Activated naive CD8-positive, alpha-beta T cell treated with anti-CD3 and anti-CD28 coated beads for 36 hours (primary cell): ENCODE measurements at regions not wholly inside any gene's neighbourhood (a gene's known extent, or its start where the extent isn't known, plus 50 kb on each side); places are given as distances from the start of the nearest gene placed in this dataset.
"Not testable (repeated sequence)": the region's sequence is repeated elsewhere in the genome, so short reads cannot be mapped to it uniquely, and the experiment has no call there.

ENCODE experiments used
- DNase-seq: peaks from one replicate; pipeline ENCODE4 v3.0.0; 2021
- H3K27ac Mint-ChIP-seq: one replicate; pipeline ENCODE4 v1.8.0; 2022; ENCODE audit warnings: mild to moderate bottlenecking, moderate library complexity, mixed read lengths
- H3K27me3 Mint-ChIP-seq: one replicate; pipeline ENCODE4 v1.8.0; 2022; ENCODE audit warnings: mild to moderate bottlenecking, mixed read lengths
- H3K36me3 Mint-ChIP-seq: one replicate; pipeline ENCODE4 v1.8.0; 2021; ENCODE audit warnings: mild to moderate bottlenecking, mixed read lengths
- H3K4me1 Mint-ChIP-seq: one replicate; pipeline ENCODE4 v1.8.0; 2021; ENCODE audit warnings: mixed read lengths
- H3K4me3 Mint-ChIP-seq: one replicate; pipeline ENCODE4 v1.8.0; 2022; ENCODE audit warnings: mild to moderate bottlenecking, moderate library complexity, mixed read lengths
- H3K9me3 Mint-ChIP-seq: one replicate; pipeline ENCODE4 v1.8.0; 2022; ENCODE audit warnings: mixed read lengths

DNA sequence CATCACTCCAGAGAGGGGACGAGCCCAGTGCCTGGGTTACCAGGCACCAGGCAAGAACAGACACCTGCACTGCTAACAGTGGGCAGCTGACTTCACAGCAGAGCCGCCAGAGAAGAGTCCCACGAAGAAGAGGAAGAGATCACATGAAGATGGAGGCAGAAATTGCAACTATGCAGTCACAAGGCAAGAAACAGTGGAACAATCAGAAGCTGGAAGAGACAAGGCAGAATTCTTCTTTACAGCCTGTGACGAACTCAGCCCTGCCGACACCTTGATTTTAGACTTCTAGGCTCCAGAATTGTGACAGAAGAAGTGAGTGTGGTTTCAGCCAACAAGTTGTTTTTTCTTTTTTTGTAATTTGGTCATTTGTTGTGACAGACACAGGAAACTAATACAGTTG, 59.2 kb downstream of the IL12A start:
- peaks cover 3% of the 10 kb centered on the region for H3K27me3 Mint-ChIP-seq
- no peak overlapping the region for H3K27ac Mint-ChIP-seq
- peaks cover under 1% of the 10 kb centered on the region for H3K9me3 Mint-ChIP-seq
- H3K4me3 Mint-ChIP-seq = no peak overlapping the region
- H3K4me1 Mint-ChIP-seq = no peaks in the 10 kb centered on the region
- no peaks in the 10 kb centered on the region for H3K36me3 Mint-ChIP-seq
- DNase-seq = no peak

DNA sequence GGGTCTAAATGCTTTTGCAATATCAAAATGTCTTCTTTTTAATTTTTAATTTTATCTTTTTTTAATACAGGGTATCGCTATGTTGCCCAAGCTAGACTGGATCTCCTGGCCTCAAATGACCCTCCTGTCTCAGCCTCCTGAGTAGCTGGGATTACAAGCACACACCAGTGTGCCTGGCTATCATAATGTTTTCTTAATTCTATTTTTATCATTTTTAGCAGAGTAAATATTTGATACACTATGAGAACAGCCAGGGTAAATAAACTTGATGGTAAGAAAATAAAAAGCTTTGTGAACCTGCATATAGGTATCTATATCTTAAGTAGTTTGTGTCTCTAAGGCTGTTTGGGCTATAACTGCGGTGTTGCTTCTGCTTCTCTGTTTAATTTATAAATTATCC, 60.4 kb downstream of the IL12A start:
- no peaks in the 10 kb centered on the region for H3K36me3 Mint-ChIP-seq
- no peaks in the 10 kb centered on the region for H3K4me1 Mint-ChIP-seq
- no peak overlapping the region for H3K4me3 Mint-ChIP-seq
- no peak for DNase-seq
- peaks cover 3% of the 10 kb centered on the region for H3K27me3 Mint-ChIP-seq
- no peak overlapping the region for H3K27ac Mint-ChIP-seq
- no peaks in the 10 kb centered on the region for H3K9me3 Mint-ChIP-seq

DNA sequence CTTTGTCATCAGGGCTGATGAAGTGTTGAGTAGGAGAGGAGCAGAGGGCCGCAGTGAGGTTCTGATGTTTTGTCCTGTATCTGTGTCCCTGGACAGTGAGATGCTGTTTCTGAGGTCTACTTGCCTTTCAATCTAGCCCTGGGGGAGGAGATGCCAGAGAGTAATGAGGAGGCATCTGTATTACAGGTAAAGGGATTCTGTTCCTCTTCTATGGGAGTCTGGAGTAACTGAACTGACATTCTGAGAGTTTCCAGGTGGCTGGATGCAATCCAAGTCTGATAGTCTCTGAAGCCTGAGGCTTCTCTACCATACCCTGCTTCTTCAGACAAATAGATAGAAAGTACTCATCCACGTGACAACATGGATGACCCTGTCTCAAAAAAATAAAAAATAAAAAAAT, 60.9 kb downstream of the IL12A start:
- Mint-ChIP-seq H3K36me3 (no peaks in the 10 kb centered on the region), H3K27me3 (peaks cover 7% of the 10 kb centered on the region), H3K27ac (no peak overlapping the region), H3K4me1 (no peaks in the 10 kb centered on the region), H3K9me3 (no peaks in the 10 kb centered on the region), H3K4me3 (no peak overlapping the region)
- DNase-seq = no peak

DNA sequence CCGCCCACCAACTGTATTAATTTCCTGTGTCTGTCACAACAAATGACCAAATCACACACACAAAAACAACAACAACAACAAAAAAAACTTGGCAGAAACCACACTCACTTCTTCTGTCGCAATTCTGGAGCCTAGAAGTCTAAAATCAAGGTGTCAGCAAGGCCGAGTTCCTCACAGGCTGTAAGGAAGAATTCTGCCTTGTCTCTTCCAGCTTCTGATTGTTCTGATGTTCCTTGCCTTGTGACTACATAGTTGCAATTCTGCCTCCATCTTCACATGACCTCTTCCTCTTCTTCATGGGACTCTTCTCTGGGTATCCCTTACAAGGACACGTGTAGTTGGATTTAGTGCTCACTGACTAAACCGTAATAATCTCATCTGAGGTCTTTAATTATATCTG, 61.4 kb downstream of the IL12A start:
- Mint-ChIP-seq H3K27me3 (peaks cover 7% of the 10 kb centered on the region), H3K9me3 (no peaks in the 10 kb centered on the region), H3K4me1 (no peaks in the 10 kb centered on the region), H3K27ac (no peak overlapping the region), H3K36me3 (no peaks in the 10 kb centered on the region), H3K4me3 (no peak overlapping the region)
- DNase-seq = no peak

DNA sequence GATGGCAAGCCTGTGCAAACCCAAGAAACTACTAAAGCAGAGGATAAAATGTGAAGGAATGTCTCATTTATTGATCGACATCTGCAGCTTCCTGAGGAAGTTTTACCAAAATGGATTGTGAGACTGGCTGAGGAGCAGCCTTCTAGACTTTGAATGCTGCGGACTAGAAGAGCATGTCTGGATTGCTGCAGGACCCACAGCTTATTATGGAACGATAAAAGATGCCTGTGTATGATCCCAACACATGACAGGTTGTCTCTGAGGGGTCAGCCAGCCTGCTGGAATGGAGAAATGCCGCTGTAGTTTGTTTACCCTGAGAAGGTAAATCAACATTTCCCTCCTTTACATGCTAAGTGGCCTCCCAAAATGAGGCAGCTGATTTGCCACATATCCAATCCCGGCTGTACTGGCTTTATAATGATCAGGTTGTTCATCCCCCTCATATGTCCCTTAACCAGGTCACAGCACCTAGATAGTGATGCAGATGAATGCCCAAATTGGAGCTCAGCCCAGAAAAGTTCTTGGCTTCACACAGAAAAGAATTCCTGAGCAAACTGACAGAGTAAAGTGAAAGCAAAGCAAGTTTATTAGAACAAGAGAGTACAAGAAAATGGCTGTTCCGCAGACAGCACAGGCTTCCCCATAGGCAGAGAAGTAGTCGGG, 63.9 kb downstream of the IL12A start:
- no peaks in the 10 kb centered on the region for H3K4me1 Mint-ChIP-seq
- DNase-seq = no peak
- no peak overlapping the region for H3K27ac Mint-ChIP-seq

DNA sequence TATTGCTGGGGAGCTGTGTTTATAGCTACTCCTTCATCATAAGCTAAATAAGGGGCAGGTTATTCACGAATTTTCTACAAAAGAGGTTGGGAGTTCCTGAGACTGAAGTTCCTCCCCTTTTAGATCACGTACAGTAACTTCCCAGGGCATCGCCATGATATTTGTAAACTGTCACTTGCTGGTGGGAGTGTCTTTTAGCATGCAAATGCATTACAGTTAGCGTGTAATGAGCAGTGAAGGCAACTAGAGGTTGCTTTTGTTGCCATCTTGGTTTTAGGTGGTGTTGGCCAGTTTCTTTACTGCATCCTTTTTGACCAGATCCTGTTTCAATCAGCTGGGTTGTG, 64.4 kb downstream of the IL12A start:
- DNase-seq = no peak
- H3K27me3 Mint-ChIP-seq = peaks cover 7% of the 10 kb centered on the region
- no peaks in the 10 kb centered on the region for H3K36me3 Mint-ChIP-seq
- H3K4me1 Mint-ChIP-seq = no peaks in the 10 kb centered on the region
- H3K4me3 Mint-ChIP-seq = no peak overlapping the region
- H3K27ac Mint-ChIP-seq = no peak overlapping the region
- no peaks in the 10 kb centered on the region for H3K9me3 Mint-ChIP-seq

More for the DNA sequence above, 63.9 kb downstream of the IL12A start:
- Mint-ChIP-seq H3K4me3 (no peak overlapping the region), H3K9me3 (no peaks in the 10 kb centered on the region), H3K36me3 (no peaks in the 10 kb centered on the region), H3K27me3 (peaks cover 7% of the 10 kb centered on the region)

DNA sequence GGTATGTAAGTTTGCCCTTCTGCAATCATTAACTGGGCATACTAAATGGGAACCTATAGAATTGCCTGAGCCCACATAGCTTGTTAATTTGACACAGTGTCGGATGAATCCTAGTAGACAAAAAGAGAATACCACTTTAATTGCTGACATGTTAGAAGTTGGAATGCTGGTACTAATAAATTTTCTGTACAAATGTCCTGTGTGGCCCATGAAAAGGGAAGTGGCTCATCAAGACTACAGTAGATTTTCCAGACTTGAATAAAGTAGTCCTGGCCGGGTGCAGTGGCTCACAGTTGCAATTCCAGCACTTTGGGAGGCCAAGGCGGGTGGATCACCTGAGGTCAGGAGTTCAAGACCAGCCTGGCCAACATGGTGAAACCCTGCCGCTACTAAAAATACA, 66.2 kb downstream of the IL12A start:
- DNase-seq, H3K4me3 Mint-ChIP-seq, H3K4me1 Mint-ChIP-seq, H3K27ac Mint-ChIP-seq, H3K9me3 Mint-ChIP-seq, H3K36me3 Mint-ChIP-seq, H3K27me3 Mint-ChIP-seq: not testable (repeated sequence)

DNA sequence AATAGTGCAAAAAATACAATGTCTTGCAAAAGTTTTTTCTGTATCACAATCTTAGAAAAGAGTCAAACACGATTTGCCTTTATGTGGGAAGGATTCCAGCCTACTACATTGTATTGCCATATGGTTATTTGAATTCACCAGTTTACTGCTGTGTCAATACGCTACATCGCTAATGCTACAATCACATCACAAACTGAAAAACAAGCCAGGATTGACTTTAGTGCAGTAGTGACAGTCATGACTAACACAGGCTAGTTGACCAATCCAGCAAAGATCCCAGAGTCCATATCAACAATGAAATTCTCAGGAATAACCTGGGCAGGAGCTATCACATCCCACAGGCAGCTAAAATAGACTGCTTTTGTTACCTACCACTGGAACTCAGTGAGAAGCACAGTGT, 67.0 kb downstream of the IL12A start:
- H3K27ac Mint-ChIP-seq = no peak overlapping the region
- peaks cover 7% of the 10 kb centered on the region for H3K27me3 Mint-ChIP-seq
- no peaks in the 10 kb centered on the region for H3K9me3 Mint-ChIP-seq
- DNase-seq = no peak
- H3K36me3 Mint-ChIP-seq = no peaks in the 10 kb centered on the region
- no peak overlapping the region for H3K4me3 Mint-ChIP-seq
- H3K4me1 Mint-ChIP-seq = no peaks in the 10 kb centered on the region

DNA sequence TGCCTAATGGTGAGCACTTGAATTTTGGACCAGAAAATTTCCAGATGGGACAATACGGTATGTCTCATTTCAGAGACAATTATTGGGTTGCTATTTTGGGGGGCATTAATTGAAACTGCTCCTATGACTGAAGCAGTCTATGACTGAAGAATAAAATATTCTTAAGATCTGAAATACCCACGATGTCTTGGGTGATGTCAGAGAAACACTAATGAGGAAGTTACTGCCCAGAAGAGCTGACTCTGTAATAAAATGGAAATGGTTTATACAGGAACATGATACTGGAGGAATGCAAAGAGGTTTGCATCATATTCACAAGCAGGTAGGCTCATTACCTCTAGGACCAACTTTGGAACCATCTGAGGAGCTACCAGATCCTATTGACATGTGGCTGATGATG, 68.7 kb downstream of the IL12A start:
- Mint-ChIP-seq H3K27me3 (peaks cover 9% of the 10 kb centered on the region), H3K4me3 (no peak overlapping the region)
- DNase-seq = no peak

DNA sequence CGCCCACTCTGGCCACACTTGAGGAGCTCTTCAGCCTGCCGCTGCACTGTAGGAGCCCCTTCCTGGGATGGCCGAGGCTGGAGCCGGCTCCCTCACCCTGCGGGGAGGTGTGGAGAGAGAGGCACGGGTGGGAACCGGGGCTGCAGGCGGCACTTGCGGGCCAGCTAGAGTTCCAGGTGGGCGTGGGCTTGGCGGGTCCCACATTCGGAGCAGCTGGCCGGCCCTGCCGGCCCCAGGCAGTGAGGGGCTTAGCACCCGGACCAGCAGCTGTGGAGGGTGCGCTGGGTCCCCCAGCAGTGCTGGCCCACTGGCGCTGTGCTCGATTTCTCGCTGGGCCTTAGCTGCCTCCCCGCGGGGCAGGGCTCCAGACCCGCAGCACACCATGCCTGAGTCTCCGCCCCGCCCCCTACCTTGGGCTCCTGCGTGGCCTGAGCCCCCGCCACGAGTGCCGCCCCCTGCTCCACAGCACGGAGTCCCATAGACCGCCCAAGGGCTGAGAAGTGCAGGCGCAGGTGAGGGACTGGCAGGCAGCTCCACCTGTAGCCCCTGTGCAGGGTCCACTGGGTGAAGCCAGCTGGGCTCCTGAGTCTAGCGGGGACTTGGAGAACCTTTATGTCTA, 71.9 kb downstream of the IL12A start:
- no peaks in the 10 kb centered on the region for H3K36me3 Mint-ChIP-seq
- H3K27me3 Mint-ChIP-seq = peaks cover 10% of the 10 kb centered on the region
- no peak for DNase-seq
- H3K4me1 Mint-ChIP-seq = peaks cover 3% of the 10 kb centered on the region
- no peak overlapping the region for H3K4me3 Mint-ChIP-seq
- no peak overlapping the region for H3K27ac Mint-ChIP-seq
- peaks cover 5% of the 10 kb centered on the region for H3K9me3 Mint-ChIP-seq

More for the DNA sequence above, 68.7 kb downstream of the IL12A start:
- H3K4me1 Mint-ChIP-seq = peaks cover 3% of the 10 kb centered on the region
- H3K27ac Mint-ChIP-seq = no peak overlapping the region
- peaks cover 5% of the 10 kb centered on the region for H3K9me3 Mint-ChIP-seq
- H3K36me3 Mint-ChIP-seq = no peaks in the 10 kb centered on the region

DNA sequence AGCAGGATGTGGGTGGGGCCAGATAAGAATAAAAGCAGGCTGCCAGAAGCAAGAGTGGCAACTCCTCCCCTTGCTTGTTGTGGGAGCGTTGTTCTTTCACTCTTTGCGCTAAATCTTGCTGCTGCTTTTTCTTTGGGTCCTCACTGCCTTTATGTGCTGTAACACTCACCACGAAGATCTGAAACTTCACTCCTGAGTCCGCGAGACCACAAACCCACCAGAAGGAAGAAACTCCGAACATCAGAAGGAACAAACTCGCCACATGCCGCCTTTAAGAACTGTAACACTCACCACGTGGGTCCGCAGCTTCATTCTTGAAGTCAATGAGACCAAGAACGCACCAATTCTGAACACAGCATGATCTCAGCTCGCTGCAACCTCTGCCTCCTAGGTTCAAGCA, 72.9 kb downstream of the IL12A start:
- Mint-ChIP-seq H3K36me3 (no peaks in the 10 kb centered on the region), H3K9me3 (peaks cover 5% of the 10 kb centered on the region), H3K27me3 (peaks cover 10% of the 10 kb centered on the region), H3K4me1 (peaks cover 3% of the 10 kb centered on the region), H3K4me3 (peak overlapping the region; percentile 27), H3K27ac (no peak overlapping the region)
- DNase-seq = peak; percentile 8

DNA sequence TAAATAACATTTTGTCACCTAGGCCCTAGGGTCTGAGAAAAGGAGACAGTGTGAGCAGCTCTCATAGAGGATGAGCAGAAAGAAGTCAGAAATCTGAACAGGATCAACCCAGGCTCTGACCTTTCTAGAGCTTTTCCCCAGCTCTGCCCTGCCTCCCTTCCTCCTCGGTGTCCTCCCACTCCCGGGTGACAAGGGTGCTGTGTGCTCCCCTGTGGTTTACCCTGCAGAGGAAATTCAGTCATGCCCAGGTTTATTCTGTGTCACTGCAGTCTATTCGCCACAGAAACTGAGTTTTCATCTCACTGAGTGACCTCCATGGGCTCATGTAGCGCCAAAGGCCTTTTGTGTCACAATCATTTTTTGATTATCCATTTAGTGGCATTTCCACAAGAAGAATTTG, 76.6 kb downstream of the IL12A start:
- Mint-ChIP-seq H3K27me3 (peaks cover 10% of the 10 kb centered on the region), H3K27ac (no peak overlapping the region), H3K4me1 (peaks cover 3% of the 10 kb centered on the region), H3K36me3 (no peaks in the 10 kb centered on the region), H3K9me3 (peaks cover 5% of the 10 kb centered on the region), H3K4me3 (no peak overlapping the region)
- DNase-seq = no peak

DNA sequence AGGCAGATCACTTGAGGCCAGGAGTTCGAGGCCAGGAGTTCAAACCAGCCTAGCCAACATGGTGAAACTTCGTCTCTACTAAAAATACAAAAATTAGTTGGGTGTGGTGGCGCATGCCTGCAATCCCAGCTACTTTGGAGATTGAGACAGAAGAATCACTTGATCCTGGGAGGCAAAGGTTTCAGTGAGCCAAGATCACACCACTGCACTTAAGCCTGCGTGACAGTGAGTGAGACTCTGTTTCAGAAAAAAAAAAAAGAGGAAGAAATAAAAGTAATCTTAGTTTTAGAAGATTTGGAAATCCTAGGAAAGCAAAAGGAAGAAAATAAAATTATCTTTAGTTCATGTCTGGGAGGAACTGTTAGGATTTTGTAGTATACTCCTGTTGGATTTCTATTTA, 77.2 kb downstream of the IL12A start:
- no peaks in the 10 kb centered on the region for H3K36me3 Mint-ChIP-seq
- H3K4me1 Mint-ChIP-seq = peaks cover 3% of the 10 kb centered on the region
- peaks cover 5% of the 10 kb centered on the region for H3K9me3 Mint-ChIP-seq
- peaks cover 10% of the 10 kb centered on the region for H3K27me3 Mint-ChIP-seq
- H3K27ac Mint-ChIP-seq = no peak overlapping the region
- no peak for DNase-seq
- H3K4me3 Mint-ChIP-seq = no peak overlapping the region

DNA sequence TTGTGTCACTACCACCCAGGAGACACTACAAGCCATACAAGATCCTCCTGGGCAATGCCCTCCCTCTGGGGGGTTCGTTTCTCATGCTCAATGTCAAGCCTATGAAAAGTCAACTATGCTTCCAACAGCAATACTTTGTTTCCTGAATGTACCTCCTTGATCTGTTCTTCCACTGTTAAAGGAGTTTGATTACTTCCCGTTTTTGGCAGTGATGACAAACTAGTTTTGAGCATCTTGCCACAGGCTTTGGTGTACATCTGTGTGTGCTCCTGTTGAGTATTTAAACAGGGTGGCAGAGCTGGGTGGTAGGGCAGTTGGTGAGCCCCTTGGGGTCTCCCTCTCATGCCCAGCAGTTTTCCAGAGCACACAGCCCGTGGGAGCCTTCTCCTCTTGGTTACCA, 81.4 kb downstream of the IL12A start:
- Mint-ChIP-seq H3K4me1 (no peaks in the 10 kb centered on the region), H3K27ac (no peak overlapping the region), H3K36me3 (no peaks in the 10 kb centered on the region), H3K9me3 (no peaks in the 10 kb centered on the region), H3K4me3 (no peak overlapping the region), H3K27me3 (peaks cover 4% of the 10 kb centered on the region)
- no peak for DNase-seq

DNA sequence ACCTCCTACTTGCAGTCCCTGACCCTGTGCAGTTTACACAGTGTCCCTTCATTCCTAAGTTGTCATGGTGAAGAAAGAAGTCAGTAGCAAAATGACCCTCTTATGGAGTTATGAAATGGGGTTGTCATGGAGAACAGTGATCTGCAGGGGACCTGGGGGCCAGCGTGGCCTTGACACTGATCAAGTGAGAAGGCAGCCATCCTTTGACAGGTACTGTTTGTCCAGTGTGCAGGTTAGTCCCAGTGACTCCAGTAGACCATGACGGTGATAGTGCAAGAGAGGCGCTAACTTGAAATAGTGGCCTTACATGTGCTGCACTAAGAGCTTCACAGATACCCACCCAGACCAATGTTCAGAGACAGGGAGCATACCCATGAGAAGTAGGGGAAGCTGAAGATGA, 87.9 kb downstream of the IL12A start:
- Mint-ChIP-seq H3K4me3 (no peak overlapping the region), H3K9me3 (no peaks in the 10 kb centered on the region), H3K4me1 (no peaks in the 10 kb centered on the region), H3K27ac (no peak overlapping the region), H3K27me3 (no peaks in the 10 kb centered on the region), H3K36me3 (no peaks in the 10 kb centered on the region)
- DNase-seq = no peak

DNA sequence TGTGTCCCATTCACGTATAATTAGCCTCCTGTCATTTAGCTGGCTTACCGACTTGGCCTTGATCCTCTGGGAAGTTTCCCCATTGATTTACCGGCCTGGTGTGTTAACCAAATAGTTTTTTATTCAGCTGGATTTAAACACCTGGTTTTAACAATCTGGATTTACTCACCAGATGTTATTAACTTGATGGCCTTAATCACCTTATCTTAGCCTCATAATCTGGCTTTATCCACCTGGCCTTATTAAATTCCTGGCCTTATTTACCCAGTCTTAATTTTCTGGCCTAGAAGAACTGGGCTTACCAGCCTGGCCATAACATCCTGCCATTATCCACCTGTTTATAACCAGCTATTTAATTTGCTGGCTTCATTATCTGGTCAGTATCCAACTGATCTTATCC, 89.9 kb downstream of the IL12A start:
- Mint-ChIP-seq H3K27ac (no peak overlapping the region), H3K9me3 (peaks cover 3% of the 10 kb centered on the region), H3K4me1 (no peaks in the 10 kb centered on the region), H3K36me3 (no peaks in the 10 kb centered on the region), H3K4me3 (no peak overlapping the region), H3K27me3 (no peaks in the 10 kb centered on the region)
- DNase-seq = no peak
